ENCODE measurements at regions not wholly inside any gene's neighbourhood (a gene's known extent, or its start where the extent isn't known, plus 50 kb on each side); places are given as distances from the start of the nearest gene placed in this dataset.

GRCh38 chr5:125203912-125204311, 457.5 kb upstream of the ZNF608 start:
- no peak for DNase-seq (ENCODE audit: low read depth in 2 of 2)

- DNase-seq (ENCODE audit: low read depth in 2 of 2) = no peak
Observed at GRCh38 chr5:125205601-125206225, 459.3 kb upstream of the ZNF608 start.

DNA sequence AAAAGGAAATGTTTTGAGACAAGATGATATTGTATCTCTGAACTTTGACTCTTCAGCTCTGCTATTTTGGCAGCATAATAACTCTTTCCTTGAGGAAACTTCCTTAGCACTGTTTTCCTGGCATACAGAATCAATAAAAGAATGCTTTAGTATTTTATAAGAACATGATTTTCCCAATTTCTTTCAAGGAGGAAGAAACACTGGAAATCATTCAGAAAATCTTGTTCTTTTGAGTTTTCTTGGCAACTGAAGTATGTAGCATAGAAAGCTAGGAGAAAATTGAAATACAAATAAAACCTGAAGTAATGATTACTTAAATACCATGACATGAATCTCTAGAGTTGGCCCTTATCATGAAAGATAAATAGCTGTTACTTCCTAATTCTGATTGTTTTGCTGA, 461.4 kb upstream of the ZNF608 start:
- no peak for DNase-seq (ENCODE audit: low read depth in 2 of 2)

DNA sequence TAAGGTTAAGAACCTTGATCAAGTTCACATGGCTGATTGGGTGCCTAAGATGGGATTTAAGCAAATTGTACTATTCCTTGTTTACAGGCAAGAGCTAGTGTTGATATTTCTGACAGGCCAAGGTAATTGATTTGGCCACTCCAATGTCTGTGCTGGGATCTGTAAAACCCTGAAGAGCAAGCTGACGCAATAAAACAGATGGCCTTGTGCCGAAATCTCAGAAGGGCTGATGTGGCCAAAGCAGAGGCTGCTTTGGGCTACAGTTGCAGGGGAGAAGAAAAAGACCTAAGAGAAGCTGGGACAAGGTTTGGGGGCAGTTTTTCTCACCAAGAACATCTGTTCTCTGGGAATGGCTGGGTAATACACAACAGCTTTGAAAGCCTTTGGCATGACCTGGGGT, 463.2 kb upstream of the ZNF608 start:
- DNase-seq (ENCODE audit: low read depth in 2 of 2) = no peak

DNA sequence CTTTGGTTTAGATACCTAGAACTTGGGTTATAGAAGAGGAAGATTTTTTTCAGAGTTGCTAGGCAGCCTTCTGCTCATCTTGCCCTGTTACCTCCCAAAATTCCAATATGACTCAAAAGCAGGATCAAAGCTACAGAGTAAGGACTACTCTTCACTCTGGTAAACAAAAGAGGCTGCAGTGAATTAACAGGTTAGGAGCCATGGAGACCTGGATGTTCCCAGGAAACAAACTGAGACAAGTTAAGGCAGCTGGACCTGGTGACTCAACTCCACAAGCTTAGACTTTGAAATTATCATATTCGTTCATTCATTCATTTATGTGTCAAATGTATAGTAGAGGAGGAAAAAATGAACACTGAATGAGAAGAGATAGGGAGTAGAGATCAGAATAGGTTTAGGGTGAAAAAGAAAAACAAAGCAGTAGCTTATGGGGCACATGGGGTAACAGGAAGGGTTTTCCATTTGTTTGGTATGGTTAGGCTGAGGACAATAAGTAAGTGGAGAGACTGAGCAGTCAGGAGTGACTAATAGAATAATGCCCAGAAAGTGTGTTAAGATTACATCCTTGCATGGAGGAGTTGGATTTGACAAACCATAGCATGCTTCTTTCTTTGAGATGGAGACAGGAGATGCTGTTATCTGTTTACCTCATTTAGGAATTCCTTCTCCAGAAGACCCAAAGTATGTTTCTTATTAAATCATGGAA, 464.0 kb upstream of the ZNF608 start:
- no peak for DNase-seq (ENCODE audit: low read depth in 2 of 2)

- no peak for DNase-seq (ENCODE audit: low read depth in 2 of 2)
Observed at GRCh38 chr5:125214080-125214479, 467.6 kb upstream of the ZNF608 start.

- no peak for DNase-seq (ENCODE audit: low read depth in 2 of 2)
Observed at GRCh38 chr5:125215593-125215992, 469.2 kb upstream of the ZNF608 start.

- DNase-seq (ENCODE audit: low read depth in 2 of 2) = no peak
Observed at GRCh38 chr5:125219710-125220109, 473.3 kb upstream of the ZNF608 start.

- no peak for DNase-seq (ENCODE audit: low read depth in 2 of 2)
Observed at GRCh38 chr5:125220284-125220683, 473.8 kb upstream of the ZNF608 start.

DNA sequence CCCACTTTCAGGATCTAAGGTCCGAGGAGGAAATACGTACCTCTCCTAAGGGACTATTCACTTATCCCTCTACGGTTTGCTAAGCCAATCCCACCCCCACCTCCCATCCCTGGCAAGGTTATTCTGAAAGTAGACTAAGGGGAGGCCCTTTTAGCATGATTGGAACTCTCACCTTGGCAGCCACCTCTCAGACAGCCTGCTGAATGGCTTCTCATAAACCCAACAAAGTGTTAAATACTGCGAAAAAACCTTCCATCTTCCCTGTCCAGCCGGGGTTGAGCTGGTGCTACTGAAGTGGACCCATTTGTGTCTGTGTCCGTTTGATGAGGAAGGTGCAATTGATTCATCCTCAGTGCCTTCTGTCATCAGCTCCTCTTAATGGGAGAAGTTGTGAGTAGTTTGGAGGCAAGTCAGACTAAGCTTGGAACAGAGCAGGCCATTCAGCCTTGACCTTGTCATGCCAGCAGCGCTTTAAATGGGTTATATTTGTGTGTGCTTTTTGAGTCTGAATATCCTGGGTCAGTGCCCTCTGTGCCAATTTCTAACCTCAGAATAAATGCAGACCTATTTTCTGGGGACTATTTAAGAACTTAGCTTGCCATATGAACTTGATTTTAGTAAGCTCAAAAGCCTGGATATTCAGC, 476.3 kb upstream of the ZNF608 start:
- no peak for DNase-seq (ENCODE audit: low read depth in 2 of 2)

- no peak for DNase-seq (ENCODE audit: low read depth in 2 of 2)
Observed at GRCh38 chr5:125225424-125225823, 479.0 kb upstream of the ZNF608 start.

- no peak for DNase-seq (ENCODE audit: low read depth in 2 of 2)
Observed at GRCh38 chr5:125226825-125227224, 480.4 kb upstream of the ZNF608 start.

- DNase-seq (ENCODE audit: low read depth in 2 of 2) = no peak
Observed at GRCh38 chr5:125227333-125228095, 481.1 kb upstream of the ZNF608 start.

- no peak for DNase-seq (ENCODE audit: low read depth in 2 of 2)
Observed at GRCh38 chr5:125228363-125229070, 482.1 kb upstream of the ZNF608 start.

DNA sequence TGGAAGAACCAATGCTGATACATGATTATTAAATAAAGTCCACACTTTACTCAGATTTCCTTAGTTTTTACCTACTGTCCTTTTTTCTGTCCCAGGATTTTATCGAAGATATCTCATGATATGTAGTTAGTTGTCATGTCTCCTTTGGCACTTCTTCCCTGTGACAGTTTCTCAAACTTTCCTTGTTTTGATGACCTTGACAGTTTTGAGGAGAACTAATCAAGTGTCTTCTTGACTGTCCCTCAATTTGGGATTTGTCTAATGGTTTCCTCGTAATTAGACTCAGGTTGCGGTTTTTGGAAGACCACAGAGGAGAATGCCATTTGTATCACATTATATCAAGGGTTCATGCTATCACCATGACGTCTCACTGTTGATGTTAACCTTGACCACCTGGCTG, 483.1 kb upstream of the ZNF608 start:
- no peak for DNase-seq (ENCODE audit: low read depth in 2 of 2)

GRCh38 chr5:125232779-125233230, 486.4 kb upstream of the ZNF608 start:
- no peak for DNase-seq (ENCODE audit: low read depth in 2 of 2)

DNA sequence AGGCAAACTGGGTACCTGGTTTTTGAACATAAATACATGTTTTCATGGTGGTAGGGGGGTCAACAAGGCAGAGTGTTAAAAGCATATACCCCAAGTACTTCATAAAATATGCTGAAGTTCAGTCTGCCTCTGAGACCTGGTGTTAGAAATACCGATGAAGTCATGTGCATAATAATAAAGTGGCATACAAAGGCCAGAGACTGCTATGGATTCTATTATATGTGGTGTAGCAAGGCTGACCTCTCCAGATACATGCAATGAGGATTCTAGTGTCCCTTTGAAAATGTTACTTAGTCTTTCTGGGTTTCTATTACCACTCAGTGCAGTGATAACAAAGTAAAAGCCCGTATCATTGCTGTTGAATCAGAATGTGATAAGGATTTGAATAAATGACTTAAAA, 487.5 kb upstream of the ZNF608 start:
- DNase-seq (ENCODE audit: low read depth in 2 of 2) = no peak

GRCh38 chr5:125236007-125236406, 489.6 kb upstream of the ZNF608 start:
- DNase-seq (ENCODE audit: low read depth in 2 of 2) = no peak

DNA sequence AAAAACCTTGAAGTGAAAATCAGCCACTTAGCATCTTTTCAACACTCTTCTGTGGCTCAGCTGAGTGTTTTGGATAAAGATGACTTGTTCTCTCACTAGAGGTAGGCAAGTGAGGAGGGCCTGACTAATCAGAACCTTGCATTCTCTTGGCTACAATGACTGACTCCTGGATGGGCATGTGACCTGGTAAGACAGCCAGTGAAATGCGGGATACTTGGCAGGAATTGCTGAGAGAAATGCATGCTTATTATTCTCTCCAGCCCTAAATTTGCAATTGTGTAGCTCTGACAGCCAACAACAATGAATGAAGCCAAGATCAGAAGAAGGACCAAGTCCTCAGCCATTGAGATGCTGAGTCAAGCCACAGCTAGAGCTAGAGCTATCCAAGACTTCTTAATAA, 490.5 kb upstream of the ZNF608 start:
- no peak for DNase-seq (ENCODE audit: low read depth in 2 of 2)

DNA sequence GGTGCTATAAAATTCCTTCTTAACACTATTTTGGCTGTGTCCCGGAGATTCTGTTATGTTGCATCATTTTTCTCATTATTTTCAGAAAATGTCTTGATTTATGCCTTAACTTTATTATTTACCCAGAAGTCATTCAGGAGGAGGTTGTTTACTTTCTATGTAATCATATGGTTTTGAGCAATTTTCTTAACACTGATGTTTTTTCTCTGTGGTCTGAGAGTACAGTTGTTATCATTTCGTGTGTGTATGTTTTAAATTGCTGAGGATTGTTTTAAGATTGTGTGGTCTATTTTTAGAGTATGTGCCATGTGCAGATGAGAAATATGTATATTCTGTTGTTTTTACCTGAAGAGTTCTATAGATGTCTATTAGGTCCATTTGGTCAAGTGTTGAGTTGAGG, 498.1 kb upstream of the ZNF608 start:
- DNase-seq (ENCODE audit: low read depth in 2 of 2) = no peak

GRCh38 chr5:125245216-125245615, 498.8 kb upstream of the ZNF608 start:
- no peak for DNase-seq (ENCODE audit: low read depth in 2 of 2)

GRCh38 chr5:125249400-125249799, 503.0 kb upstream of the ZNF608 start:
- no peak for DNase-seq (ENCODE audit: low read depth in 2 of 2)

Measured in stimulated activated CD8-positive, alpha-beta memory T cell treated with anti-CD3 and anti-CD28 coated beads, Interleukin-2, amount 100 ng/mL, for 1 hour (primary cell).